GM12878 (cell line): ENCODE measurements at regions not wholly inside any gene's neighbourhood (a gene's known extent, or its start where the extent isn't known, plus 50 kb on each side); places are given as distances from the start of the nearest gene placed in this dataset.

Experiments
- ATAC-seq: fragments of 200-7000 bp; cut with Tn5 transposase; 3 replicates; pipeline ENCODE4 v1.9.1; 2020; ENCODE audit warnings: mild to moderate bottlenecking, moderate library complexity
- BruUV-seq: library from RNA; stranded (reverse); fragments of 400-500 nt; replicated peaks from 2 replicates; lab custom pipeline; 2021; lab: Mats Ljungman, UMichigan
- CTCF ChIA-PET: fragments of 300-600 bp; sonication (Branson Sonifier 250); formaldehyde crosslinking; extraction: SDS; loops from one replicate; lab custom pipeline; 2021; ENCODE audit warnings: inconsistent platforms; lab: Yijun Ruan, JAX
- POLR2A ChIA-PET: fragments of 350-600 bp; formaldehyde crosslinking; extraction: SDS; loops from one replicate; lab custom pipeline; 2021; ENCODE audit warnings: inconsistent platforms; lab: Charles Lee
- RAD21 ChIA-PET: fragments of 300-600 bp; sonication (Branson Sonifier 250); formaldehyde crosslinking; loops from one replicate; lab custom pipeline; 2023; ENCODE audit warnings: antibody characterized with exemption; ENCODE audit not compliant: unreplicated experiment; lab: Charles Lee
- SMC1A ChIA-PET: fragments of 300-600 bp; sonication (Branson Sonifier 250); formaldehyde crosslinking; loops from one replicate; lab custom pipeline; 2023; ENCODE audit not compliant: unreplicated experiment, uncharacterized antibody; lab: Charles Lee
- DNase-seq: peaks from one replicate; pipeline ENCODE4 v3.0.0-alpha.2; 2011; ENCODE audit warnings: low read depth, low spot score
- FAIRE-seq: peaks from 3 replicates; lab custom pipeline; 2011; peaks lifted over from hg19 to GRCh38; lab: Jason Lieb, UNC
- H2AFZ ChIP-seq: 2 replicates; pipeline ENCODE4 v1.6.0; 2011; ENCODE audit warnings: low read depth, low read length, control low read depth; ENCODE audit not compliant: control insufficient read depth
- H3K27ac ChIP-seq: 2 replicates; pipeline ENCODE4 v1.5.1; 2011; ENCODE audit warnings: control low read depth; ENCODE audit not compliant: control insufficient read depth, insufficient read depth
- H3K27me3 ChIP-seq, 2 experiments: replicated peaks in 1 of 2; 2 replicates each; pipeline versions ENCODE4 v1.6.0 to v1.6.1; 2011; ENCODE audit warnings: low read length in 1 of 2; ENCODE audit not compliant: control insufficient read depth in 2 of 2, insufficient read depth in 2 of 2
- H3K36me3 ChIP-seq, 2 experiments: 2 replicates each; pipeline ENCODE4 v1.5.1; 2011; ENCODE audit warnings: low read length in 1 of 2; ENCODE audit not compliant: control insufficient read depth in 2 of 2, insufficient read depth in 2 of 2
- H3K4me1 ChIP-seq: 2 replicates; pipeline ENCODE4 v1.6.1; 2011; ENCODE audit warnings: mild to moderate bottlenecking, low read length, moderate library complexity, mixed read lengths; ENCODE audit not compliant: control insufficient read depth, insufficient read depth
- H3K4me2 ChIP-seq: 2 replicates; pipeline ENCODE4 v1.6.0; 2011; ENCODE audit warnings: control low read depth; ENCODE audit not compliant: control insufficient read depth, insufficient read depth
- H3K4me3 ChIP-seq: fragments of 200-600 bp; sonication (generic); 2 replicates; pipeline ENCODE4 v1.5.1; 2016
- H3K79me2 ChIP-seq: 2 replicates; pipeline ENCODE4 v1.6.0; 2011; ENCODE audit warnings: low read length; ENCODE audit not compliant: control insufficient read depth, insufficient read depth
- H3K9ac ChIP-seq: 2 replicates; pipeline ENCODE4 v1.8.0; 2011; ENCODE audit warnings: low read length, control low read depth, mixed read lengths; ENCODE audit not compliant: control insufficient read depth, insufficient read depth
- H3K9me3 ChIP-seq: replicated peaks from 3 replicates; pipeline ENCODE4 v1.5.1; 2011; ENCODE audit warnings: mild to moderate bottlenecking, low read length; ENCODE audit not compliant: control insufficient read depth, insufficient read depth
- H4K20me1 ChIP-seq: 2 replicates; pipeline ENCODE4 v1.6.0; 2011; ENCODE audit not compliant: control insufficient read depth, insufficient read depth
- BCLAF1 ChIP-seq: fragments of 450-650 bp; IDR thresholded peaks from 2 replicates; pipeline ENCODE4 v1.6.1; 2017; ENCODE audit warnings: antibody characterized with exemption, mild to moderate bottlenecking, moderate library complexity
- FOXK2 ChIP-seq: fragments of 450-650 bp; IDR thresholded peaks from 2 replicates; pipeline ENCODE4 v1.6.1; 2017; ENCODE audit warnings: mild to moderate bottlenecking, moderate library complexity
- SIX5 ChIP-seq: IDR thresholded peaks from 2 replicates; pipeline ENCODE4 v1.6.1; 2011; ENCODE audit warnings: mild to moderate bottlenecking, low read depth, low read length, moderate library complexity; ENCODE audit not compliant: severe bottlenecking
- SREBF1 ChIP-seq: IDR thresholded peaks from 2 replicates; pipeline ENCODE4 v1.6.1; 2012; ENCODE audit warnings: mild to moderate bottlenecking, low read length
- ZSCAN29 ChIP-seq: fragments of 450-650 bp; IDR thresholded peaks from 2 replicates; pipeline ENCODE4 v1.6.1; 2017; ENCODE audit warnings: mild to moderate bottlenecking, moderate library complexity
- WGBS: methylation state at CpG from one replicate; pipeline ENCODE4 v1.1.6; 2016; ENCODE audit warnings: low lambda C conversion rate; ENCODE audit not compliant: insufficient replicate concordance, insufficient coverage; ENCODE audit errors: missing lambda C conversion rate; 5-methylcytosine and 5-hydroxymethylcytosine counted together
- in situ Hi-C: fragments of 300-500 bp; cut with MboI; formaldehyde crosslinking; loops from 9 replicates; pipeline ENCODE4 v1.14.3; 2018; ENCODE audit warnings: mixed read lengths
- intact Hi-C: fragments of 100-400 bp; cut with micrococcal nuclease; formaldehyde crosslinking; loops from one replicate; pipeline ENCODE4 v1.14.2; 2022; ENCODE audit not compliant: unreplicated experiment

DNA sequence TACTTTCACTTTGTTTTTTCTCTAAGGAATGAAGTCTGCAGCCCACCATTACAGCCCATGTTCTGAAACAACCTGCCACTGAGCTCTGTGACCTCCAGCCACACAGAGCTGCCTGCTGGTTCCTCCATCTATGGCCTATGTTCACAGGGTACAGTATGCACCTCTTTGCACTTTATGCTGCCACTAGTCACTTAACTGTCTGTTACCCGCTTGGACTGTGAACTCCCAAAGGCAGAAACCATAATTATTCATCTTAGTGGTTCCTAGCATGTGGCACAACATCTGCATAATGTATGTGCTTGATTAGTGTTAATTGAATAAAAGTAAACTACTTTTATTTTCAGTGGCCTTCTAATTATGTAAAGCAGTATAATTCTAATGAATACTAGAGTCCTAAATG is 95.5 kb upstream of the BET1 start:
- H4K20me1 ChIP-seq, result no peaks in the 10 kb centered on the region
- CTCF ChIA-PET, result interaction anchor here (0.7 to 1.4 kb wide), 3 partner anchors 9 to 744 kb away, joined by 3 read pairs; no protein-coding TSS in a partner anchor
- no peak for DNase-seq
- no peaks in the 10 kb centered on the region for H3K36me3 ChIP-seq
- RAD21 ChIA-PET, result interaction anchor here (1.7 kb wide), 1 partner anchor 11 kb away, joined by 4 read pairs; no protein-coding TSS in a partner anchor
- no peaks in the 10 kb centered on the region for H3K79me2 ChIP-seq
- no peak overlapping the region for H3K4me2 ChIP-seq
- in situ Hi-C loops, result no loop called here
- H3K27me3 ChIP-seq, result no peaks in the 10 kb centered on the region; a peak in 1 of 4 replicates
- no peak for FAIRE-seq
- no TSS peak for BruUV-seq
- H2AFZ ChIP-seq, result no peak overlapping the region
- H3K27ac ChIP-seq, result no peak overlapping the region
- ATAC-seq, result no peak
- WGBS, result 64% methylated on average over 1 of the region's 1 CpG
- SMC1A ChIA-PET, result interaction anchor here (0.6 to 2.1 kb wide), 7 partner anchors 9 to 307 kb away, joined by 3 to 6 read pairs (median 3); no protein-coding TSS in a partner anchor
- intact Hi-C loops, result loop anchor here (10.0 kb wide), 1 partner anchor 385 kb away; no protein-coding TSS in a partner anchor
- TF ChIP-seq FOXK2 (no peak), SREBF1 (no peak), SIX5 (no peak), BCLAF1 (no peak), ZSCAN29 (no peak)
- H3K4me3 ChIP-seq, result no peak overlapping the region
- POLR2A ChIA-PET, result interaction anchor here (0.5 kb wide), 1 partner anchor 282 kb away, joined by 7 read pairs; no protein-coding TSS in a partner anchor
- no peaks in the 10 kb centered on the region; the same call in 2 of the 3 replicates for H3K9me3 ChIP-seq
- no peaks in the 10 kb centered on the region for H3K4me1 ChIP-seq
- H3K9ac ChIP-seq, result no peak overlapping the region
